GM19025 (cell line): ENCODE measurements at regions not wholly inside any gene's neighbourhood (a gene's known extent, or its start where the extent isn't known, plus 50 kb on each side); places are given as distances from the start of the nearest gene placed in this dataset.

Experiments
- ATAC-seq: cut with Tn5 transposase; IDR thresholded peaks from one replicate; pipeline ENCODE4 v1.9.1; 2021; ENCODE audit warnings: mild to moderate bottlenecking, low read depth, moderate library complexity; ENCODE audit not compliant: unreplicated experiment

- ATAC-seq: no peak
Measured at GRCh38 chr4:115969756-115970155, 856.3 kb upstream of the NDST4 start.

DNA sequence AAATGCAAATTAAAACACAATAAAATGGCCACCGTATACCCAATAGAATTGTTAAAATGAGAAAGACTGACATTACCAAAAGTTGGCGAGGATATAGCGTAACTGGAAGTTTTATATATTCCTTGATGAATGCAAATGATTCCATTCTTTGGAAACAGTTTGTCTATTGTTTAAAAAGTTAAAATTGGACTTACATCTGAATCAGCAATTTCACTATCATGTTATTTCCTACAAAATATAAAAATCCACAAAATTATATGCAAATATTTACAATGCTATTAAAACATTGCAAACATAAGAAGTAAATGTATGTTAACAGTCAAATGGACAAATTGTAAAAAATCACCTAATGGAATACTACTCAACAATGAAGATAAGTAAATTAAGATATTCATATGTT is 852.2 kb upstream of the NDST4 start:
- no peak for ATAC-seq

DNA sequence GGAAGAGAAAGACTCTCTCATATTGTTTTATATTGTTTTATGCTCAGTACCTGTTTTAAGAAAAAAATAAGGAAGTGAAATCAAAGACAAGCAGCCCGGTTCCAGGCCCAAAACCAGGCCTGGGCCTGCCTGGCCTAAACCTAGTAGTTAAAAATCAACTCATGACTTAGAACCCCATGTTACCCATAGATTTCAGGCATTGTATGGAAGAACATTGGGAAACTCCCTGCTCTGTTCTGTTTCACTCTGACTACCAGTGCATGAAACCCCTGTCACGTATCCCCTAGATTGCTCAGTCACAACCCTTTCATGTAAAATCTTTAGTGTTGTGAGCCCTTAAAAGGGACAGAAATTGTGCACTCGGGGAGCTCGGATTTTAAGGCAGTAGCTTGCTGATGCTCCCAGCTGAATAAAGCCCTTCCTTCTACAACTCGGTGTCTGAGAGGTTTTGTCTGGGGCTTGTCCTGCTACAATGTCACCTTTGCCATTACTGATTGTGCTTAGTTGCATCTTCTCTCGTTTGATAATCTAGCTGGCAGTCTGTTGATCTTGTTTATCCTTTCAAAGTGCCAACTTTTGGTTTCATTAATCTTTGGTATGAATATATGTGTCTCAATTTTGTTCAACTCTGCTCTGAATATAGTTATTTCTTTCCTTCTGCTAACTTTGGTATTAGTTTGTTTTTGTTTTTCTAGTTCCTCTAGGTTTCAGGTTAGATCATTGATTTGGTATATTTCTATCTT is 842.8 kb upstream of the NDST4 start:
- ATAC-seq: peak; percentile 61

DNA sequence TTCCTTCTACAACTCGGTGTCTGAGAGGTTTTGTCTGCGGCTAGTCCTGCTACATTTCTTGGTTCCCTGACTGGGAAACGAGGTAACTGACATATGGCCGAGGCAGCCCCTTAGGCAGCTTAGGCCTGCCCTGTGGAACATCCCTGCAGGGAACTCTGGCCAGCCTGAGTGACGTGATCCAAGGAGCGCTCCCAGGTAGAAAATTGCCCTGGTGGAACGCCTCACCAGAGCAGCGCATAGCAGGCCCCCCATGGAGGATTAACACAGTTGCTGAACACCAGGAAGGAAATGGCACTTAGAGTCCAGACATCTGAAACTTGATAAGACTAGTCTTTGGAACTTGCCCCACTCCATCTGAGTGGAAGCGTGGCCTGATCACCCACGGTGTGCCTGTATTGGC is 837.4 kb upstream of the NDST4 start:
- no peak for ATAC-seq

DNA sequence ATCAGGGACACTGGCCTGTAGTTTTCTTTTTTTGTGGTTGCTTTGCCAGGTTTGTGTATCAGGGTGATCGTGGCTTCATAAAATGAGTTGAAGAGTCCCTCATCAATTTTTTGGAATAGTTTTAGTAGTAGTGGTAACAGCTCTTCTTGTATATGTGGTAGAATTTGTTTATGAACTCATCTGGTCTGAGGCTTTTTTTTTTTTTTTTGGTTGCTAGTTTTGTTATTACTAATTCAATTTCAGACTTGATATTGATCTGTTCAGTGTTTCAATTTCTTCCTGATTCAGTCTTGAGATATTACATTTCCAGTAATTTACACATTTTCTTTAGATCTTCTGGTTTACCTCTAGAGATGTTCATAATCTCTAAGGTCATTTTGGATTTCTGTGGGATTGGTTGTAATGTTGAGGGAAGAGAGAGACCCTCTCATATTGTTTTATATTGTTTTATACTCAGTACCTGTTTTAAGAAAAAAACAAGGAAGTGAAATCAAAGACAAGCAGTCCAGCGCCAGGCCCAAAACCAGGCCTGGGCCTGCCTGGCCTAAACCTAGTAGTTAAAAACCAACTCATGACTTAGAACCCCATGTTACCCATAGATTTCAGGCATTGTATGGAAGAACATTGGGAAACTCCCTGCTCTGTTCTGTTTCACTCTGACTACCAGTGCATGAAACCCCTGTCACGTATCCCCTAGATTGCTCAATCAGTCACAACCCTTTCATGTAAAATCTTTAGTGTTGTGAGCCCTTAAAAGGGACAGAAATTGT is 836.7 kb upstream of the NDST4 start:
- peak; percentile 90 for ATAC-seq

- ATAC-seq: no peak
Measured at GRCh38 chr4:115945026-115945425, 831.6 kb upstream of the NDST4 start.

- no peak for ATAC-seq
Measured at GRCh38 chr4:115944146-115944905, 830.9 kb upstream of the NDST4 start.

GRCh38 chr4:115938764-115939443 is 825.5 kb upstream of the NDST4 start:
- no peak for ATAC-seq

DNA sequence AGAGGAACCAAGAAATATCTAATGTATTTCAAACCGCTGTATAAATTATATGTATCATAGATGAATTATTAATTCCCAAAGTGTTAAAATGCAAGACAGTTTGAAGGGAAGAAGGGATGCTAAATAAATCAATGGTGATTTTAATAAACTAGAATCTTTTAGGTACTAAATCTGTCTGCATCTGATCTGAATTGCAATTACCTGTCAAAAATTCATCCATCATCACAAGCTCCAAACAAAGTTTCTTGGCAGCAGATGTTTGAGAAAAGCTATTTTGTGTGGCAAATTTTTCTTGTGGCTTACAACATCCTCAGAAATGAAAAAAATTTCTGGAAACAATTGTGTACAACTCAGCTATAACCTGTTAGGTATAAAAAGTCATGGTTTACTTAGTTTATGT is 816.0 kb upstream of the NDST4 start:
- no peak for ATAC-seq

GRCh38 chr4:115927382-115927781 is 814.0 kb upstream of the NDST4 start:
- no peak for ATAC-seq

GRCh38 chr4:115923152-115923551 is 809.7 kb upstream of the NDST4 start:
- no peak for ATAC-seq

DNA sequence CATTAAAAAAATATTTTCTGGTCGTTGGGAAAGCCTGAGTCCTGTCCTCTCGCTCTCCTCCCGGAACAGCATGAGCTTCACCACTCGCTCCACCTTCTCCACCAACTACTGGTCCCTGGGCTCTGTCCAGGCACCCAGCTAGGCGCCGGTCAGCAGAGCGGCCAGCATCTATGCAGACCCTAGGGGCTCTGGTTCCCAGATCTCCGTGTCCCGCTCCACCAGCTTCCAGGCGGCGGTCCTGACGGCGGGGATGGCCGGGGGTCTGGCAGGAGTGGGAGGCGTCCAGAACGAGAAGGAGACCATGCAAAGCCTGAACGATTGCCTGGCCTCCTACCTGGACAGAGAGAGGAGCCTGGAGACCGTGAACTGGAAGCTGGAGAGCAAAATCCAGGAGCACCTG is 807.2 kb upstream of the NDST4 start:
- no peak for ATAC-seq

- no peak for ATAC-seq
Measured at GRCh38 chr4:115918149-115918548, 804.7 kb upstream of the NDST4 start.

DNA sequence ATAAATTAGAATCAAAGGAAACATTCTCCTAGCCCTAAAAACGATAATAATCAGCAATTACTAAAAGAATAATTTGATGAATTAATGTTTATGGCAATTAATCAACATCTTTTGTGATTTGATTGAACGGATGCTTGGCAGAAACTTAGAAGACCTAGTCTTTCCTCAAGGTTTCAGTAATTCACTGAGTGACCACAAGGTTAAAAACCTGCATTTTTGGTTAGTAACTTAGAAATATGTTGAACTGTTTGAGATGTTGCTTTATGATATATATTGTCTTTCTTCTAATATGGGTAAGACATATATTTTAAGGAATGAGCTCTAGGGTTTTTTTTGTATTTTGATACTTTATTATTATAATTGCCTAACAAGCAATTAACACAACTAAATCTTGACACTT is 793.0 kb upstream of the NDST4 start:
- no peak for ATAC-seq

DNA sequence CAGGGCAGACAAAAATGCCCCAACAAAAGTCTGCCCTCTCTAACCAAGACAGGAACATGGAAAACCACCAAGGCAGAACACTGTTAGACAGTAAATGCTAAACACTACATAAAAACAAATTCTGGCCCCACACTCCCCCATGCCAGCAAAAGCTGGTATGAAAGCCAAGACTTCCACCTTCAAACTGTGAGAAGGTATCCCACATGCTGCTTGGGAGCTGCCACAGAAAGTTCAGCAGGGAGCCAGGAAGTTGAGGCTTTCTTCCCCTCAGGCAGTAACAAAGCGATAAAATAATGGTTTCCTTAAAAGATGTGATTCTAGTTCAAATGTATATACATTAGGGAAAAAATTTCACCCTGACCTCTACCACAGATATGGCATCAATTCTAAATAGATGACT is 770.4 kb upstream of the NDST4 start:
- no peak for ATAC-seq

GRCh38 chr4:115883231-115883630 is 769.8 kb upstream of the NDST4 start:
- no peak for ATAC-seq

DNA sequence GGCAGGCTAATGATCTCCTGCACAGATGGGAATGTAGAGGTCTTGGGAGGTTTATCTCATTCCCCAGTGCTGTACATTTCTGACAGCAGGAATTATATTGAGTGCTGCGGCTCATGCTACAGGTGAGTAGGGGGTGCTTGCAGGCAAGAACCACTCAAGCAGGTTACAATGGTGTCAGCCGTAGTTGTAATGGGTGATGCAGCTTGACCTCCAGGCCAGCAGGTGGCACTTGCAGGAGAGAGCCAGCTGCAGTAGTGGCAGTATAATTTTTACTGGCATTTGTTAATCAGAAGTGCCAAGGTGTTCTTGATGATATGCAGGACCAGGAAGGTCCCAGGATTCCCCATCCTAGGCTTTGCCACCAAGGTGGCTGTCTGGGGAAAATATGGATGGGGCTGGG is 759.6 kb upstream of the NDST4 start:
- no peak for ATAC-seq

DNA sequence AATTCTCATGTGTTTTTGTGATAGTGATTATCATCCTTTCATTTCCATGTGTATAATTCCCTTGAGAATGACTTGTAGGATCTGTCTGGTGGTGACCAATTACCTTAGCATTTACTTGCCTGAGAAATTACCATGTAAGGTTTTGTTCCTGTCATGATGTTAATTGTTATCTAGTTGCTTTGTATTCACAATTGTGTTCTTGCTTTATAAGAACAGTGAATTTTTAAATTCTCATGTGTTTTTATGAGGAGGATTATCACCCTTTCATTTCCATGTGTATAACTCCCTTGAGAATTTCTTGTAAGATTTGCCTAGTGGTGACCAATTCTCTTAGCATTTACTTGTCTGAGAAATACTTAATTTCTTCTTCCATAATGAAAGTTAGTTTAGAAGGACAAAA is 758.2 kb upstream of the NDST4 start:
- ATAC-seq: no peak

DNA sequence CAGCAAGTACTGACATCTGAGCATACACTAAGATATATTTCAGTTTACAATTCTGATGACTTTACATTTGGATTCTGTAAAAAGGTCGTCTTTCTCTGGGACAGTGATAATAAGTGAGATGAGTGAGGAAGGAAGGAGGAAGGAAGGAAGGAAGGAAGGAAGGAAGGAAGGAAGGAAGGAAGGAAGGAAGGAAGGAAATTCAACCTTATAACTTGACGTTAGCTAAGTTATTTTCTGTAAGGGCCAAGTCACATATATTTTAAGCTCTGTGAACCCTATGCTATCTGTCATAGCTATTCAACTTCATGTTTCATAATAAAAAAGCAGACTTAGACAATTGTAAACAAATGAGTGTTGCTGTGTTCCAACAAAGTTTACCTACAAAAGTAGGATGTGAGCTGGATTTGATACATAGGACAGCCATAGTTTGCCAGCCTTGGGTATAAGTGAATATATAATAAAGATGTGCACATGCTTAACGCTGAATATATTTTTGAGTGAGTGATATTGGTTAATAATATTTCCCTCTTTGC is 753.0 kb upstream of the NDST4 start:
- ATAC-seq: no peak

- ATAC-seq: no peak
Measured at GRCh38 chr4:115865736-115866135, 752.3 kb upstream of the NDST4 start.

GRCh38 chr4:115852767-115853091 is 739.3 kb upstream of the NDST4 start:
- ATAC-seq: no peak
